DOHH2 (cell line): ENCODE measurements at regions not wholly inside any gene's neighbourhood (a gene's known extent, or its start where the extent isn't known, plus 50 kb on each side); places are given as distances from the start of the nearest gene placed in this dataset.

ENCODE experiments used
- EZH2phosphoT487 ChIP-seq: fragments of 200-600 bp; sonication (generic); IDR thresholded peaks from 2 replicates; pipeline ENCODE4 v1.6.1; 2017; ENCODE audit warnings: borderline replicate concordance, mild to moderate bottlenecking, antibody characterized with exemption, low read length, moderate library complexity, mixed read lengths
- TF ChIP-seq, protein P1 (sequence below): fragments of 200-600 bp; sonication (generic); IDR thresholded peaks from one replicate; pipeline ENCODE4 v1.5.1; 2014; ENCODE audit warnings: antibody characterized with exemption, mild to moderate bottlenecking, low read depth, low read length; ENCODE audit not compliant: poor library complexity, severe bottlenecking

DNA sequence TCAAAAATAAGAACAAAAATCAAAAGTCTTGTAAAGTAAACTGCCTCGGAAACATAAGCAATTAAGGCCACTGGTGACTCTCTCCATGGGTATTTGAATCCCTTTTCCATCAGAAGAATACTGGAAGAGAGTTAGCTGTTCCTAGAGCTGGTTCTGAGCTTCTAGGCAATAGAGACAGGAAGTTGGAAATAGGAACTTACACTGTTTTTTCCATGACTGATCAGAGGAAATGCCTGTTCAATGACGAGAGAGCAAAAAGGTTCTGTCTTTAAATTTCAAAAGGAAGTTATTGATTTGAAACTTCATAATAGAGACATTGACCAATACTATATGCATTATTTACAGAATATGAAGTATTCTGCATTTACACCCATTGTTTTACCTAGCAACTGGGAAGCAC lies 503.5 kb upstream of the ARX start:
- TF ChIP-seq, protein P1, sequence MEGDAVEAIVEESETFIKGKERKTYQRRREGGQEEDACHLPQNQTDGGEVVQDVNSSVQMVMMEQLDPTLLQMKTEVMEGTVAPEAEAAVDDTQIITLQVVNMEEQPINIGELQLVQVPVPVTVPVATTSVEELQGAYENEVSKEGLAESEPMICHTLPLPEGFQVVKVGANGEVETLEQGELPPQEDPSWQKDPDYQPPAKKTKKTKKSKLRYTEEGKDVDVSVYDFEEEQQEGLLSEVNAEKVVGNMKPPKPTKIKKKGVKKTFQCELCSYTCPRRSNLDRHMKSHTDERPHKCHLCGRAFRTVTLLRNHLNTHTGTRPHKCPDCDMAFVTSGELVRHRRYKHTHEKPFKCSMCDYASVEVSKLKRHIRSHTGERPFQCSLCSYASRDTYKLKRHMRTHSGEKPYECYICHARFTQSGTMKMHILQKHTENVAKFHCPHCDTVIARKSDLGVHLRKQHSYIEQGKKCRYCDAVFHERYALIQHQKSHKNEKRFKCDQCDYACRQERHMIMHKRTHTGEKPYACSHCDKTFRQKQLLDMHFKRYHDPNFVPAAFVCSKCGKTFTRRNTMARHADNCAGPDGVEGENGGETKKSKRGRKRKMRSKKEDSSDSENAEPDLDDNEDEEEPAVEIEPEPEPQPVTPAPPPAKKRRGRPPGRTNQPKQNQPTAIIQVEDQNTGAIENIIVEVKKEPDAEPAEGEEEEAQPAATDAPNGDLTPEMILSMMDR, result no peak
- no peak for TF ChIP-seq EZH2phosphoT487
